ENCODE measurements at regions not wholly inside any gene's neighbourhood (a gene's known extent, or its start where the extent isn't known, plus 50 kb on each side); places are given as distances from the start of the nearest gene placed in this dataset.

GRCh38 chr18:69109686-69110085 is 291.0 kb upstream of the DOK6 start:
- Mint-ChIP-seq H3K9me3 (peaks cover 0 to 3% (median 0%) of the 10 kb centered on the region in 5 donors), H3K27ac (no peak overlapping the region), H3K27me3 (no peaks in the 10 kb centered on the region), H3K4me3 (no peak overlapping the region), H3K36me3 (no peaks in the 10 kb centered on the region), H3K4me1 (no peaks in the 10 kb centered on the region)
- H3K27ac ChIP-seq (ENCODE audit: low read depth, low read length): no peak overlapping the region
- CTCF ChIA-PET: no interaction called here
- no peaks in the 10 kb centered on the region for H3K9me3 ChIP-seq (ENCODE audit: low read length)
- H3K4me3 ChIP-seq (ENCODE audit: low read length): no peak overlapping the region
- POLR2A ChIA-PET: no interaction called here
- no peak for DNase-seq
- no peaks in the 10 kb centered on the region for H3K4me1 ChIP-seq (ENCODE audit: insufficient read depth, low read length)
- H3K36me3 ChIP-seq (ENCODE audit: insufficient read depth, low read length): no peaks in the 10 kb centered on the region
- no peaks in the 10 kb centered on the region for H3K27me3 ChIP-seq (ENCODE audit: insufficient read depth, low read length, poor library complexity, severe bottlenecking)

GRCh38 chr18:69120833-69121232 is 279.9 kb upstream of the DOK6 start:
- no peak overlapping the region for H3K27ac Mint-ChIP-seq
- Histone ChIP-seq H3K4me1 (ENCODE audit: insufficient read depth, low read length) (no peaks in the 10 kb centered on the region), H3K4me3 (ENCODE audit: low read length) (no peak overlapping the region), H3K27me3 (ENCODE audit: insufficient read depth, low read length, poor library complexity, severe bottlenecking) (no peaks in the 10 kb centered on the region), H3K36me3 (ENCODE audit: insufficient read depth, low read length) (no peaks in the 10 kb centered on the region), H3K27ac (ENCODE audit: low read depth, low read length) (no peak overlapping the region), H3K9me3 (ENCODE audit: low read length) (no peaks in the 10 kb centered on the region)
- DNase-seq: no peak
- POLR2A ChIA-PET: no interaction called here
- no peaks in the 10 kb centered on the region for H3K9me3 Mint-ChIP-seq
- H3K36me3 Mint-ChIP-seq: no peaks in the 10 kb centered on the region
- CTCF ChIA-PET: no interaction called here
- no peak overlapping the region for H3K4me3 Mint-ChIP-seq
- H3K27me3 Mint-ChIP-seq: no peaks in the 10 kb centered on the region
- no peaks in the 10 kb centered on the region for H3K4me1 Mint-ChIP-seq

- no peak overlapping the region for H3K4me3 ChIP-seq (ENCODE audit: low read length)
- Mint-ChIP-seq H3K27me3 (no peaks in the 10 kb centered on the region), H3K9me3 (no peaks in the 10 kb centered on the region), H3K27ac (no peak overlapping the region), H3K36me3 (no peaks in the 10 kb centered on the region), H3K4me1 (no peaks in the 10 kb centered on the region), H3K4me3 (no peak overlapping the region)
- H3K9me3 ChIP-seq (ENCODE audit: low read length): no peaks in the 10 kb centered on the region
- POLR2A ChIA-PET: no interaction called here
- DNase-seq: no peak
- no peak overlapping the region for H3K27ac ChIP-seq (ENCODE audit: low read depth, low read length)
- CTCF ChIA-PET: no interaction called here
- no peaks in the 10 kb centered on the region for H3K36me3 ChIP-seq (ENCODE audit: insufficient read depth, low read length)
- H3K4me1 ChIP-seq (ENCODE audit: insufficient read depth, low read length): no peaks in the 10 kb centered on the region
- H3K27me3 ChIP-seq (ENCODE audit: insufficient read depth, low read length, poor library complexity, severe bottlenecking): no peaks in the 10 kb centered on the region
Observed at GRCh38 chr18:69123421-69123820, 277.3 kb upstream of the DOK6 start.

GRCh38 chr18:69127873-69128500 is 272.7 kb upstream of the DOK6 start:
- H3K4me3 Mint-ChIP-seq: no peak overlapping the region
- Histone ChIP-seq H3K36me3 (ENCODE audit: insufficient read depth, low read length) (no peaks in the 10 kb centered on the region), H3K4me3 (ENCODE audit: low read length) (no peak overlapping the region), H3K9me3 (ENCODE audit: low read length) (no peaks in the 10 kb centered on the region), H3K27ac (ENCODE audit: low read depth, low read length) (no peak overlapping the region), H3K4me1 (ENCODE audit: insufficient read depth, low read length) (no peaks in the 10 kb centered on the region), H3K27me3 (ENCODE audit: insufficient read depth, low read length, poor library complexity, severe bottlenecking) (no peaks in the 10 kb centered on the region)
- POLR2A ChIA-PET: no interaction called here
- no peaks in the 10 kb centered on the region for H3K36me3 Mint-ChIP-seq
- CTCF ChIA-PET: no interaction called here
- DNase-seq: no peak
- no peaks in the 10 kb centered on the region for H3K27me3 Mint-ChIP-seq
- no peaks in the 10 kb centered on the region for H3K4me1 Mint-ChIP-seq
- no peak overlapping the region for H3K27ac Mint-ChIP-seq
- H3K9me3 Mint-ChIP-seq: peaks cover 0 to 7% (median 0%) of the 10 kb centered on the region in 5 donors

- Mint-ChIP-seq H3K36me3 (no peaks in the 10 kb centered on the region), H3K27ac (no peak overlapping the region), H3K4me3 (no peak overlapping the region), H3K27me3 (no peaks in the 10 kb centered on the region), H3K4me1 (no peaks in the 10 kb centered on the region), H3K9me3 (peaks cover 0 to 7% (median 0%) of the 10 kb centered on the region in 5 donors)
- Histone ChIP-seq H3K4me3 (ENCODE audit: low read length) (no peak overlapping the region), H3K27ac (ENCODE audit: low read depth, low read length) (no peak overlapping the region), H3K9me3 (ENCODE audit: low read length) (no peaks in the 10 kb centered on the region), H3K4me1 (ENCODE audit: insufficient read depth, low read length) (no peaks in the 10 kb centered on the region), H3K36me3 (ENCODE audit: insufficient read depth, low read length) (no peaks in the 10 kb centered on the region), H3K27me3 (ENCODE audit: insufficient read depth, low read length, poor library complexity, severe bottlenecking) (no peaks in the 10 kb centered on the region)
- ChIA-PET CTCF (no interaction called here), POLR2A (no interaction called here)
- DNase-seq: no peak
Observed at GRCh38 chr18:69128566-69128965, 272.1 kb upstream of the DOK6 start.

- CTCF ChIA-PET: no interaction called here
- H3K4me3 Mint-ChIP-seq: no peak overlapping the region
- no peaks in the 10 kb centered on the region for H3K36me3 Mint-ChIP-seq
- Histone ChIP-seq H3K36me3 (ENCODE audit: insufficient read depth, low read length) (no peaks in the 10 kb centered on the region), H3K27me3 (ENCODE audit: insufficient read depth, low read length, poor library complexity, severe bottlenecking) (no peaks in the 10 kb centered on the region), H3K27ac (ENCODE audit: low read depth, low read length) (no peak overlapping the region), H3K9me3 (ENCODE audit: low read length) (no peaks in the 10 kb centered on the region), H3K4me1 (ENCODE audit: insufficient read depth, low read length) (no peaks in the 10 kb centered on the region), H3K4me3 (ENCODE audit: low read length) (no peak overlapping the region)
- POLR2A ChIA-PET: no interaction called here
- no peaks in the 10 kb centered on the region for H3K27me3 Mint-ChIP-seq
- H3K4me1 Mint-ChIP-seq: no peaks in the 10 kb centered on the region
- DNase-seq: no peak
- peaks cover 0 to 7% (median 0%) of the 10 kb centered on the region in 5 donors for H3K9me3 Mint-ChIP-seq
- H3K27ac Mint-ChIP-seq: no peak overlapping the region
Observed at GRCh38 chr18:69128978-69129377, 271.7 kb upstream of the DOK6 start.

- no peaks in the 10 kb centered on the region for H3K27me3 Mint-ChIP-seq
- no peak overlapping the region for H3K27ac Mint-ChIP-seq
- Histone ChIP-seq H3K4me1 (ENCODE audit: insufficient read depth, low read length) (no peaks in the 10 kb centered on the region), H3K27ac (ENCODE audit: low read depth, low read length) (no peak overlapping the region), H3K27me3 (ENCODE audit: insufficient read depth, low read length, poor library complexity, severe bottlenecking) (no peaks in the 10 kb centered on the region), H3K4me3 (ENCODE audit: low read length) (no peak overlapping the region), H3K9me3 (ENCODE audit: low read length) (no peaks in the 10 kb centered on the region), H3K36me3 (ENCODE audit: insufficient read depth, low read length) (no peaks in the 10 kb centered on the region)
- H3K4me1 Mint-ChIP-seq: no peaks in the 10 kb centered on the region
- H3K4me3 Mint-ChIP-seq: no peak overlapping the region
- peaks cover 0 to 2% (median 0%) of the 10 kb centered on the region in 5 donors for H3K9me3 Mint-ChIP-seq
- ChIA-PET POLR2A (no interaction called here), CTCF (no interaction called here)
- H3K36me3 Mint-ChIP-seq: no peaks in the 10 kb centered on the region
- no peak for DNase-seq
Observed at GRCh38 chr18:69138088-69138487, 262.6 kb upstream of the DOK6 start.

- Histone ChIP-seq H3K4me3 (ENCODE audit: low read length) (no peak overlapping the region), H3K4me1 (ENCODE audit: insufficient read depth, low read length) (no peaks in the 10 kb centered on the region), H3K27ac (ENCODE audit: low read depth, low read length) (no peak overlapping the region), H3K36me3 (ENCODE audit: insufficient read depth, low read length) (no peaks in the 10 kb centered on the region), H3K9me3 (ENCODE audit: low read length) (no peaks in the 10 kb centered on the region), H3K27me3 (ENCODE audit: insufficient read depth, low read length, poor library complexity, severe bottlenecking) (no peaks in the 10 kb centered on the region)
- no peak for DNase-seq
- Mint-ChIP-seq H3K9me3 (peaks cover 0 to 2% (median 0%) of the 10 kb centered on the region in 5 donors), H3K36me3 (no peaks in the 10 kb centered on the region), H3K27ac (no peak overlapping the region), H3K4me3 (no peak overlapping the region), H3K27me3 (no peaks in the 10 kb centered on the region), H3K4me1 (no peaks in the 10 kb centered on the region)
- ChIA-PET POLR2A (no interaction called here), CTCF (no interaction called here)
Observed at GRCh38 chr18:69143084-69143483, 257.6 kb upstream of the DOK6 start.

- POLR2A ChIA-PET: no interaction called here
Observed at GRCh38 chr18:69152436-69152835, 248.3 kb upstream of the DOK6 start.

More at GRCh38 chr18:69152436-69152835, 248.3 kb upstream of the DOK6 start:
- Histone ChIP-seq H3K4me3 (ENCODE audit: low read length) (no peak overlapping the region), H3K9me3 (ENCODE audit: low read length) (no peaks in the 10 kb centered on the region), H3K27me3 (ENCODE audit: insufficient read depth, low read length, poor library complexity, severe bottlenecking) (no peaks in the 10 kb centered on the region), H3K4me1 (ENCODE audit: insufficient read depth, low read length) (no peaks in the 10 kb centered on the region), H3K27ac (ENCODE audit: low read depth, low read length) (no peak overlapping the region), H3K36me3 (ENCODE audit: insufficient read depth, low read length) (no peaks in the 10 kb centered on the region)
- Mint-ChIP-seq H3K4me1 (no peaks in the 10 kb centered on the region), H3K36me3 (no peaks in the 10 kb centered on the region), H3K4me3 (no peak overlapping the region), H3K27ac (no peak overlapping the region), H3K27me3 (no peaks in the 10 kb centered on the region), H3K9me3 (no peaks in the 10 kb centered on the region)
- DNase-seq: no peak
- CTCF ChIA-PET: no interaction called here

Data from CD8-positive, alpha-beta memory T cell (primary cell).